ENCODE measurements at regions not wholly inside any gene's neighbourhood (a gene's known extent, or its start where the extent isn't known, plus 50 kb on each side); places are given as distances from the start of the nearest gene placed in this dataset.

DNA sequence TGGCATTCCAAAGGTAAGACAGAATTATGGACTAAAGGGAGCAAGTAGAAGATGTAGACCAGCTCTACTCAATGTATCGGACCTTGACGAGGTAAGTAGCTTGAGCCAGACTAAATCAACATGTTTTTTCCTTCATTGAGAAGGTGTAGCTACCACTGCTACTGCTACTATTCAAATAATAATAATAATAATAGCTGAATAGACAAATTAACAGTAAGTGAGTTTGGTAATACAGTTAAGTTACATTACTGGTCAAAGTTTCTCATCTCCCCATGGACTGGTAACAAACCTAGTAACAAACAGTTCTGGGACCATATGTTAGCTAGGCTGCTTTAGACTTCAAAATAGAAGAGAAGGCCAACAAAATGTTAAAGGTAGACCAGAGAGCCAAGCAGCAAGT lies 609.2 kb downstream of the TLE1 start:
- no peak for TF ChIP-seq POLR2AphosphoS5 (IDR thresholded peaks at IDR 0.05)
- no peak for TF ChIP-seq CTCF (IDR thresholded peaks at IDR 0.05)
- TF ChIP-seq POLR2A (IDR thresholded peaks at IDR 0.05): no peak

Measured in sigmoid colon (tissue), 4 donors.